ENCODE measurements at regions not wholly inside any gene's neighbourhood (a gene's known extent, or its start where the extent isn't known, plus 50 kb on each side); places are given as distances from the start of the nearest gene placed in this dataset.
"Not testable (repeated sequence)": the region's sequence is repeated elsewhere in the genome, so short reads cannot be mapped to it uniquely, and the experiment has no call there.

GRCh38 chr20:25987928-25988560, 291.4 kb upstream of the ZNF337 start:
- DNase-seq (ENCODE audit: low spot score), result not testable (repeated sequence)

- no peak for DNase-seq (ENCODE audit: low spot score)
Measured at GRCh38 chr20:25987073-25987927, 290.6 kb upstream of the ZNF337 start.

GRCh38 chr20:25985597-25985996, 288.9 kb upstream of the ZNF337 start:
- DNase-seq (ENCODE audit: low spot score), result no peak

GRCh38 chr20:25984933-25985332, 288.3 kb upstream of the ZNF337 start:
- no peak for DNase-seq (ENCODE audit: low spot score)

GRCh38 chr20:25982701-25983100, 286.0 kb upstream of the ZNF337 start:
- DNase-seq (ENCODE audit: low spot score), result not testable (repeated sequence)

GRCh38 chr20:25978450-25979190, 282.0 kb upstream of the ZNF337 start:
- DNase-seq (ENCODE audit: low spot score), result not testable (repeated sequence)

GRCh38 chr20:25975816-25976215, 279.2 kb upstream of the ZNF337 start:
- not testable (repeated sequence) for DNase-seq (ENCODE audit: low spot score)

GRCh38 chr20:25965203-25965602, 268.6 kb upstream of the ZNF337 start:
- DNase-seq (ENCODE audit: low spot score), result not testable (repeated sequence)

GRCh38 chr20:25953876-25954275, 257.2 kb upstream of the ZNF337 start:
- DNase-seq (ENCODE audit: low spot score), result not testable (repeated sequence)

GRCh38 chr20:25935230-25935629, 238.6 kb upstream of the ZNF337 start:
- DNase-seq (ENCODE audit: low spot score), result not testable (repeated sequence)

GRCh38 chr20:25932806-25933205, 236.2 kb upstream of the ZNF337 start:
- not testable (repeated sequence) for DNase-seq (ENCODE audit: low spot score)

- DNase-seq (ENCODE audit: low spot score), result not testable (repeated sequence)
Measured at GRCh38 chr20:25932170-25932569, 235.5 kb upstream of the ZNF337 start.

- DNase-seq (ENCODE audit: low spot score), result not testable (repeated sequence)
Measured at GRCh38 chr20:25902321-25902720, 205.7 kb upstream of the ZNF337 start.

GRCh38 chr20:25898663-25899062, 202.0 kb upstream of the ZNF337 start:
- not testable (repeated sequence) for DNase-seq (ENCODE audit: low spot score)

GRCh38 chr20:25879096-25879495, 182.4 kb upstream of the ZNF337 start:
- DNase-seq (ENCODE audit: low spot score), result not testable (repeated sequence)

- DNase-seq (ENCODE audit: low spot score), result not testable (repeated sequence)
Measured at GRCh38 chr20:25868650-25868979, 172.0 kb upstream of the ZNF337 start.

- no peak for DNase-seq (ENCODE audit: low spot score)
Measured at GRCh38 chr20:25867776-25868649, 171.4 kb upstream of the ZNF337 start.

GRCh38 chr20:25867015-25867775, 170.5 kb upstream of the ZNF337 start:
- DNase-seq (ENCODE audit: low spot score), result not testable (repeated sequence)

- peak; percentile 79 for DNase-seq (ENCODE audit: low spot score)
Measured at GRCh38 chr20:25865715-25866656, 169.3 kb upstream of the ZNF337 start.

Measured in HuH-7.5 (cell line).